D341Med (cell line): ENCODE measurements at regions not wholly inside any gene's neighbourhood (a gene's known extent, or its start where the extent isn't known, plus 50 kb on each side); places are given as distances from the start of the nearest gene placed in this dataset.

Source experiments
- DNase-seq: peaks from one replicate; pipeline ENCODE4 v3.0.0; 2012; ENCODE audit warnings: low spot score

DNA sequence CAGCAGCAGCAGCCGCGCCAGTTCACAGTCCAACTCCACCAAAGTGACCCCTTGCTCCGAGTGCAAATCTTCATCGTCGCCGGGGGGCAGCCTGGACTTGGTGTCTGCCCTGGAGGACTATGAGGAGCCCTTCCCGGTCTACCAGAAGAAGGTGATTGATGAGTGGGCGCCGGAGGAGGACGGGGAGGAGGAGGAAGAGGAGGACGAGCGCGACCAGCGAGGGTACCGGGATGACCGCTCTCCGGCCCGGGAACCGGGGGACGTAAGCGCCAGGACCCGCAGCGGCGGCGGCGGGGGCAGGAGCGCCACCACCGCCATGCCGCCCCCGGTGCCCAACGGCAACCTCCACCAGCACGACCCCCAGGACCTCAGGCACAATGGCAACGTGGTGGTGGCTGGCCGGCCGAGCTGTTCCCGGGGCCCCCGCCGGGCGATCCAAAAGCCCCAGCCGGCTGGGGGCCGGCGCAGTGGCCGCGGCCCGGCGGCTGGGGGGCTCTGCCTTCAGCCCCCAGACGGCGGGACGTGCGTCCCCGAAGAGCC, 224.1 kb upstream of the IL12A start:
- peak; percentile 48 for DNase-seq

DNA sequence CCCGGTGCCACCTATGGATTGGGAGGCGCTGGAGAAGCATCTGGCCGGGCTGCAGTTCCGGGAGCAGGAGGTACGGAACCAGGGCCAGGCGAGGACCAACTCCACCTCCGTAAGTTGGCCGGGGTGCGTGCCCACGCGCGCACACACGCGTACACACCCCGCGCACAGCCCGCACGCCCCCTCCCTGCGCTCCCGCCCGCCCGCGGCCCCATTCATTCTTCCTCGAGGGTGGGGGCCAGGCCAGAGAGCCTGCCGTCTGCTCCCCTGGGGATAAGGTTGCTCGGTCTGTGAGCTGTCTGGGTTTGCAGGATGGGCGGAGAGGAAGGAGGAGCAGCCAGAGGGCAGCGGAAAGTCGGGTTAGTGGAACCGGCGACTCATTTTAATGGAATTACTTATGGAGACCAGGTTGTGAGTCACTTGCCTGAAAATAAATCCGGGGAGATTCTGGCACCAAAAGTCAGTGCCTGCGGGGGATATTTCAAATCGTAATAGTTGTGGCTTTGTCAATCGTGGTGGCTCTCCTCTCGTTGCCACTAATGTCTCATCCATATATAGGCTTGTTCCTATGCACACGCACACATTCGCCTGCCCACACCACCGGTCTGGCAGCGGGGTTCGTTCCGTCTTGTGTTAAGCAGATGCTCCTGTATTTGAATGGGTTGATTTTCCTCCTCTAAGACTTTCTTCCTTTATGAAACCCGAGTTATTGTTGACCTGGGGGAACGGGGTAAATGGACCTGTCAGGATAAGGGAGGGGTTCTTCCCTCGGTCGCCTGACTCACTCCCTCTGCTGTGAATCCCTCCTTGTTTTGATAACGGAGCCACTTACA, 223.4 kb upstream of the IL12A start:
- peak; percentile 52 for DNase-seq

DNA sequence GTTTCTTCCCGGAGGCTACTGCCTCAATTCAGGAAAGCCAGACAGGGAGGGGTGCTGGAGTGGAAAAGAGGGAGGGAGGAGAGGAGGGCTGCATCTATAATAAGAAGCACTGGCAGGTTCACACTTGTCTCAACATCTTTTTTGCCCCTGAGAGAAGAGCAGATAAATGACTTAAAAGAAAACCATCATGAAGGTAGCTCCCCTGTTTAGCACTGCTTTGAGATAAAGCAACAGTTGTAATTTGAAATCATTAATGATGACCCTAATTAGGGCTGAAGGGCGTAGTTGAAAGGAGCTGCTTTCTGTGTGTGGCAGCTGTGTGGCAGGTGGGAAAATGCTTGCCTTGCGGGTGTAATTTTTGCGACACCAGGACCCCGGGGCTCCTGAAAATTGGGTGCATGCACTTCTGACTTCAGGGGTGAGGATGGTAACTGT, 222.8 kb upstream of the IL12A start:
- DNase-seq: no peak

DNA sequence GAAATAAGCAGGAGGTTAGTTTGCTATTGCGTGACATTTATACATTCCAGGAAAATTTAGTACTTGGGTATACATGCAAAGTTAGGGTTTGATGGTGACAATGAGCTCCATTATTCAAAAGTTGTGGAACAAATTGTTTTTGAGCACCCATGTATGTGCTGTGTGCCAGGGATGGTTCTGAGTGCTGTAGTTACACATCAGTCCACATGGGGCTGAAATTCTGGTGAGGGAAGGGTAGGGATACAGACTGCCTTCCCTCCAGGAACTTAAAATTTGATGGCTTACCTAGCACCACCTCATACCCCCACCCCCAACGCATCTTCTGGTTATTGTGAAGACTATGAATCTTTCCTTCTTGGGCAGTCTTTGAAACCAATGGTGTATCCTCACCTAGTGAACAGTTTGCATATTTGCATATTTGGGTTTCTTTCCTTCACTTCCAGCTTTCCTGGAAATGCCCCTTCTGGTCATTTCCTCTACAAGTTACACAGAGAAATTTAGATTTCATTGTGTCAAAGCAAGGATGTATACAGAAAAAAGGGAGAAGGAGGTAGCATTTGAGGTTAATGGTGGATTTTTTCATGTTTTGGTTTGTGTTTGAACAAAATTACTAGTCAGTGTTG, 222.0 kb upstream of the IL12A start:
- DNase-seq: peak; percentile 50

DNA sequence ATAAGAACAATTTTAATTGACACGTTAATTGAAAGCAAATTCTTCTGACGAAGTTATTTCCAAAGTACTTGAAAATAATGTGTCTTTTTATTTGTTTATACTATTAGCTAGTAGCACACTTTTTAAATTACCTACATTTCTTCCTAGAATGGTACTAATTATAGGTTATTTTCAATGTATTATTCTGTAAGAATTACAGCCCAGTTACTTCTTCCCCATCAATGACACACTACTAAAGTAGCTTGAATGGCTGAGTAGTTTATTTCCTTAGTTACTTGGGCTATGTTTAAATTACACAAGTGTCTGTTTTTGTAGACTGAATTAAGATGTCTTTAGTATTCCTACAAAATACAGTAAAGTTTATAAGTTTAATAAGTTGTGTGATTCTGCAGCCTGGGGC, 217.6 kb upstream of the IL12A start:
- no peak for DNase-seq

DNA sequence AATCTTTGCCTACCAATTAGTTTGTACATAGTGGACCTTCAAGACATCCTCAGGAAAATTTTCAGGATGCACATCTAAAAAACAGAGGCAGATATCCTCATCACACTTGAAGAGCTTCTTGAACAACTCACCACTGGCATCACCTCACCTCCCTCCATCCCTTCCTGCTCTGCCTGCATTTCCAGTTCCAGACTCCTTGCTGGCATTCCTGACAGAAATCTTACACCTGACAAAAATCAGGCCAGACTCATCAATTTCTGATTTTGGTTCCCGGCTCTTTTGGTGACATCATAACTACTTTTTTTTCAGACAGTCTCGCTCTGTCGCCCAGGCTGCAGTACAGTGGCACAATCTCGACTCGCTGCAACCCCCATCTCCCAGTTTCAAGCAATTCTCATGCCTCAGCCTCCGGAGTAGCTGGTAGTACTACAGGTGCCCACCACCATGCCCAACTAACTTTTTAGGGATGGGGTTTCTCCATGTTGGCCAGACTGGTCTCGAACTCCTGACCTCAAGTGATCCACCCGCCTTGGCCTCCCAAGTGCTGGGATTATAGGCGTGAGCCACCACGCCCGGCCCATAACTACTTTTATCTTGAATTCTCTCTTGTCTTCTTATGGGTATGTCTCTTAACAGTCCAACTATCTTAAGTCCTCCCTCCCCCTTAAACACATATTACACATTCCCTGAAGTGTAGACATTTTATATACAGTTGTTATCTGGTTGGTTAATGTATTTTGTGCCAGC, 216.6 kb upstream of the IL12A start:
- no peak for DNase-seq

DNA sequence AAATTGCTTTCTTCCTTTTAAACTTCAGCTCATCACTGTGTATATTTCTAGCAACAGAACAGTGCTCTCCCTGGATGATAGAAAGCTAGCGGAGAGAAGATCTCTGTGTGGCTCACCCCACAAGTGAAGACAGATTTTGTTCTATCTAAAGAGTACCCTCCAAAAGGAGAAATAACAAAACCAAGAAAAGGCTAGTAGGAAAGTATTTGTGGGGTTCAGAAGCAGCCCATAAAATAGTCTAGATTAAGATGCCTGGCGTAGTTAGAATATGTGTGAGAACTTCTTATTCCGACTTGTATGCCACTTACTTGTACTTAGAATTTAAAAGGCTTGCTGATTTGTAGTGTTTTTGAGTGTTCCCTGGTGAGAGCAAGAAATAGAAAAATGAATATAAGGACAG, 214.9 kb upstream of the IL12A start:
- DNase-seq: no peak

DNA sequence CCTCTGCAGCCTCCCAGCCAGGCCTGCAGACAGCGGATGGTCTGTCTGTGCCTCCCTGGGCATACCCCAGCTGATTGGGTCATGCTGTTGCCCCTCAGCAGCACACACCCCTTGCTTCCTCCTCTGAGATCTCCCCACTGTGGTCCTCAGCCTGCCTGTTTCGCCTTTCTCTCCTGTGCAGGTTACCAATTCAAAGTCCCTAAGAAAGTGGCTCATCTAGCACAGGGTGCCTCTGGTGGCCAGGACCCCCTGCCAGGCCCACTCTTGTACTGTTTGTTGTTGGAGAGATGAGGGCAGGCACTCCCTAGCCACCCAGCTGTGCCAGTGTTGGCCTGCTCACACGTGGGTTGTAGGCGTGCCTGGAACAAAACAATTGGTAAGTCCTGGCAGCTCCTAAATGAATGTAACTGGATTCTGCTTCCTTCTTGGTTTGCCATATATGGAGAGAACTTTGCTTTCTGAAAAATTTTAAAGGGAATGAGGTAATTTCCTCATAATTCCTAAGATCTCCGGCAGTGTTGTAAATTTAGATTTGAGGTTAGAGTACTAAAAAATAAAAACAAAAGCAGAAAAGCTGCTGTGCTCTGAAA, 213.2 kb upstream of the IL12A start:
- no peak for DNase-seq

DNA sequence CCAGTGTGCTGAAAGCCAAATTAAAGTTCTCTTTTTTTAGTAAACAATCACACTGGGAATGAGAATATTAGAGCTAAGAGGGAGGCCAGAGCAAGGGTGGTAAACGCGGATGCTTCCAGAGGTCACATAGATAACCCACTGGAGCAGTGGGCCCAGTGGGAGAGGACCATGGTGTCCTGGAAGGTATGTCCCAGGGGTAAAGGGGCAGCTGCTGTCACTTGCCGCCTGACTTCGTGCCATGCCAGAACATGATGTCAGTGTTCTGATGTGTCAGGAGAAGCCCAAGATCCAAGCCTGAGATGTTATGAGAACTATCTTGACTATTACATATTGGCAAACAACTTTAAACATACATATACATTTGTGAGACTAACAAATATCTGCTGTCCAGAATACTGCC, 211.9 kb upstream of the IL12A start:
- DNase-seq: no peak

DNA sequence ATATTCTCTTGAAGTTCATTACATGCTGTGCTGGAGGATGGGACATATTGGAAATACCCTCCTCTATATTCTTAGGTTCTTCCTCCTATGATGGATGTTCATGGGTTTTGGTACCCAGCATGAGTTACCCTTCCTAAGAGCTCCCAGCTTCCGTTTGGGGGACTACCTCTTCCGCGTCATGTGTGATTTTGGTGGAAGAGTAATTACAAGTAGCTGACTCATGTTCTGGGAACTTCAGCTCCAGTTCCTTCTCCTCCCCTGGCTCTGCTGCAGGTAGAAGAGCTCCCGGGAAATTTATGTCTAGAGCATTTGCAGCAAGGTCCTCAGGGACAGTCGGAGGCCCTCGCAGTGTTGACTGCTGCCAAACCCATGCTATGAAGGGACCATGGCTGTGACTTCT, 208.8 kb upstream of the IL12A start:
- no peak for DNase-seq

DNA sequence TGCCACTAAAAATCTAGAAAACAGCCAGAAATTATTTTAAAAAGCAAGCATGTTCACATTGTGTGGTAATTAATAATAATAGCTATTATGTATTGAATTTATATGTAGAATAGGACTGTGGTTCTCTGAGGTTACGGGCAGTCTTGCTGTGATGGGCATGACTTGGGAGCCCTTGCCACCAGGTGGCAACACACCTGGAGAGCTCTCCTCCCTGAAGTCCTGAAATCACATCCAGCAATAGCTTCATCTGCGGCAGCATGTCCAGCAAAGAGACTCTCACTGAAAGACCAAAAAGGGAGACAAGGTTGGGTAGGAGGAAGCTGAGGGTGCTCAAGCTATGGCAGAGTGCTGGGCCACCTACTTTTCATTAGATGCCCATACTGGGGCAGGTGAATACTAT, 206.8 kb upstream of the IL12A start:
- DNase-seq: no peak

DNA sequence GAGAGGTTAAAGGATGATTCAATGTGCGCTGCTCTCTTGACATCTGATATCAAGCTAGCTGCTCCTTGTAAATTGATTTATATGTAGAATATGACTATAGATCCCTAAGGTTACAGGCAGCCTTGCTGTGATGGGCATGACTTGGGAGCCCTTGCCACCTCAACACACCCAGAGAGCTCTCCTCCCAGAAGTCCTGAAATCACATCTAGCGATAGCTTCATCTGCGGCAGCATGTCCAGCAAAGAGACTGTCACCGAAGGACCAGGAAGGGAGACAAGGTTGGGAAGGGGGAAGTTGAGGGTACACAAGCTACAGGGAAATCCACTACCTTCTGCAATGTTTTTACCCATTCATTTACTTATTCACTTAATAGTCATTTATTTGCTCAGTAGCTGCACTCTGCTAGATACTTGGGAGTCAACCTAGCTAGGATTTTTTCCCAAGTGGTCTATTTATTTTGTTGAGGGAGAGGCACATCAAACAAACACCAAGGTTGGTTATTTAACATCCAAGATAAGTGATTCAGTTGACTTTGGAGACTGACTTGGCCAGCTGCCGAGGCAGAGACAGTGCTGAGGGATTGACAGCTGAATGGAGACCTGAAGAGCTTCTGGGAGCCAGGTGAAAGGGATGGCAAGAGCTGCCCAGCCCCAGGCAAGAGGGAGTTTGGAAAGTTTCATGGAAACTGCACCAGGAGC, 205.8 kb upstream of the IL12A start:
- DNase-seq: no peak

DNA sequence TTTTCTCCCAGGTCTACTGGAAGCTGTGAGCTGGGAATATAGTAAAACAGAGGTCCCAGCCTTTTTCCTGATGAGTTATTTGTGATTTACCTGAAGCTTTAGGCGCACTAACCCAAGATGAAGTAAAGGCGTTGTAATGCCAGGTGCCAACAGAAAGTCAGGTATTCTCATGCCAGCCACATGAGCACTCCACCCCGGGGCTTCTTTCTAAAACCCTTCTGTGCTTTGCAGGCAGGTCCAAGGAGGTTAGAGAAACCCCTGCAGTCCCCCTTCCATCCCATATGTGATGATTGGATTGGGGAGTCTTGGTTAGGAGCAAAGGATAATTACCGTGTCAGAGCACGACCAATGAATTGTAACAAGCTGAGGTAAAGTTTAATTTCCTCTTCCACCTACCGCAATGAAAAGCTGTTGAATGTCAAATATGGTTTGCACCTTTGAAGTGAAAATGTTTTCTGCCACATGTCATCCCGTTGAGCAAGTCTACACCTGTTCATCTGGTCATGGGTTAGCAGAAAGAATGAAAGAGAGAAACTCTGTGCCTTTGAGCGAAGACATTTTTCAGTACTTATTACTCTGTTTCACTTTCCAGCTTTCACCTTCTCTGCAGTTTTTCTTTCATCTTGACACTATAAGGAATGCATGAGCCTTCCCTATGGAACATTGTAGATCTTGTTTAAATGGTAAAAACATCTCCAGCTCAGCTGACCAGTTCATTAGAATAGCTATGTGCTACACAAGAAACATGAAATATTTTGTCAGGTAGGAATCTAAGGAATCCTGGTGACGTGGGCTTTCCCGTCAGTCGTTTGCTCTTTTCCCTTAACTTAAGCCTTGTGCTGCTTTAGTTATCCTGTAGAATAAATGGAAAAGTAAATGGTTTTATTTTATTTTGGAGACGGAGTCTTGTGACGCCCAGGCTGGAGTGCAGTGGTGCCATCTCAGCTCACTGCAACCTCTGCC, 204.6 kb upstream of the IL12A start:
- DNase-seq: no peak

DNA sequence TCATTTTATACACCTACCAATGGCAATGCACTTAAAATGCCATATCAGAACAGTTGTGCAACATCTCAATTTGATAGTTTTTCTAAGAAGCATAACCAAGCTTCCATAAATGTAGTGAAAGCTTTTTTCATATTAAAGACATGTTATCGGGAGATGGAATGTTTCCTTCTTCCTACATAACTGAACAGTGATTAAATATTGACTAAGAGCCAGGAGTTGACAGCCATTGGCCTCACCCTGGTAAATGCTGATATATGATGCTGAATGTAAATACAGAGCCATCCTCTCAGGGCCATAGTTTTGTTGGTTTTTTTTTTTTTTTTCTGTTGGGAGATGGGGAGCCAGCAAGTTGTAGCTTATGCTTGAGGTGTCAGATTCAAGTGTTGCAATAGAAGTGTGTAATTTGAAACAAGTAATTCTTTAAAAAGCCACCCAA, 203.3 kb upstream of the IL12A start:
- DNase-seq: no peak

DNA sequence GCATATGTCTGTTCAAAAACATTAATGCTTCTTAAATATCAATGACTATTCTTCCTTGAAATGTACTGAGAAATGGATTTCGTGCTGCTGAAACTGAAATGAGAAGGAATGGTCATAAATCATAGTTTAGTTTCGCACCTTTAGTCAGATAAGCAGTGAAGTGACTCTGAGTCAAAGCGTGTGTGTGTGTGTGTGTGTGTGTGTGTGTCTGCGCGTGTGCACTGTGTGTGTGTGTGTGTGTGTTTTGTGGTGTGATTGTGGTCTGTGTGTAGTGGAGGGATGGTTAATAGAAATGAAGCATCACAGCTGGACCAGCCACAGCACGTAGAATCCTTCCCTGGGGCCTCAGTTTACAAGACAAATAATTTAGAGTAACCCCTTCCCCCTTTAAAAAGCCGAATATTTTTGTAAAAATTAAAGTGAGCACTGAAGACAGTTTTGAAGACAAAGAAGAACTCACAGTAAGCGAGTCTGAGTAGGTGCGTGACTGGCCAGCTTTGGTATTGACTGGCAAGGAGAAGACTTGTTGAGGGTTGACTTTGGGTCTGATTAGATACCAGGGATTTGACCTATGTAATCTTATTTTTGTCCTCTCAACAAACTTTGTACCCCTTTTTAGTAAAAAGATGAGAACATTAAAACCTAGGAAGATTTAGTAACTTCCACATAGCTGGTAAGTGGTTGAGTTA, 202.0 kb upstream of the IL12A start:
- no peak for DNase-seq

DNA sequence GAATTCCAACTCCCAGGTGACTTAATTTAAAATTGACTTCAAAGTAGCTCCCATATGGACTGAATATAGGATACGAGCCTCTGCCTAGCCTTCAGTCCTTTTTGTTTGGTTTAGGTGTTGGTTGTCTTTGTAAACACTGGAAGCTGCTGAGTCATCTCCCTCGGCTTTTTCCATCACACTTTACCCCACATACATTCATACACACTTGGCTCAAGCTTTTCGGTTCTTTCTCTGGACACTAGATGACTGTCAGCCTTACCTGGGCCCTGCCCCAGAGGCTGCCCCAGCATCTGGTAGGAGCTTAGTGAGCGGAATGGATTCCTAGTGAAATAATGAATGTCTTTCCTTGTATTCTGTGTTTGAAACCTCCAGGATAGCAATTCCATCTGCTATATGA, 201.5 kb upstream of the IL12A start:
- DNase-seq: no peak

DNA sequence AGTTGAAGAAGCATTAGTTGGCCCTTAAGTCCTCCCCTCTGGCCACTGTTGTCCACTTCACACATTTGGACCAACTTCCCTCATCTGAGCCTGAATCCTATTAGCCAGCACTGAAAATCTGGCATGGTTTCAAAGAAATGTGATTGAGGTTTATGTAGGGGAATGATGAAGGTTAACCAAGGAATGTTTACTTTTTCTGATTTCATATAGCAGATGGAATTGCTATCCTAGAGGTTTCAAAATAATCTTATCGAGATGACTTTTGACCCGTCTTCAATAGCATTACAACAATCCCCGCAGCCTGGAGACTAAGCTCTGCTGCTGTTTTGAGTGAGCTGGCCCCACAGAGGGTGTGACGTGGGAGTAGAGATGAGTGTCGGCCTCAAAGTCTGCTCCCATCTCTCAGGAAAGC, 200.8 kb upstream of the IL12A start:
- DNase-seq: no peak

DNA sequence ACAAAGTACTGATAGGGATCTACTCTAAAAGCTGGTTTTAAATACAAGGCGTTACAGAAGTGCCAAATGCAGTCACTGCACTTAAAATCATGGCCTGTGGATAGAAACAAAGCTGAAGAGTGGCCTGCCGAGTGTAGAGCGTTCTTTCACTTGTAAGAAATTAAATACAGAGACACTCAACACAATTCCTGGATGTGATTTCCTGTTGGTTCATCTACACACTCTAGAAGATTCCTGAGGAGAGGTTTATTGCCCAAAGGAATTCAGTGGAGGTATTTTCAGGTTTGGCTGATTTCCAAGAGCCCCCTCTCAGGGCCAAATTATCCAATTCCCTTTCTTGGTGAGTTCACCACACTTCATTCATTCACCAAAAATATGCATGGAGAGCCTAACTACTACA, 200.3 kb upstream of the IL12A start:
- no peak for DNase-seq

DNA sequence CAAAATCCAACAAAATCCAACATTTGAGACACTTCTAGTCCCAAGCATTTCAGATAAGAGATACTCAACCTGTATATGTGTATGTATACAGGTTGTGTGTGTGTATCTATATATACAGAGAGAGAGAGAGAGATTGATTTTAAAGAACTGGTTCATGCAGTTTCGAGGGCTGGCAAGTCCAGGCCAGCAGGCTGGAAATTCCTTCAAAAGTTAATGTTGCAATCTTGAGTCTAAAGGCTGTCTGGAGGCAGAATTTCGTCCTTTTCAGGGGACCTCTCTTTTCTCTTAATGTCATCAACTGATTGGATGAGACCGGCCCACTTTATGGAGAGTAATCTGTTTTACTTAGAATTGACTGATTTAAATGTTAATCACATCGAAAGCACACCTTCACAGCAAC, 199.6 kb upstream of the IL12A start:
- no peak for DNase-seq
